ENCODE measurements at regions not wholly inside any gene's neighbourhood (a gene's known extent, or its start where the extent isn't known, plus 50 kb on each side); places are given as distances from the start of the nearest gene placed in this dataset.

DNA sequence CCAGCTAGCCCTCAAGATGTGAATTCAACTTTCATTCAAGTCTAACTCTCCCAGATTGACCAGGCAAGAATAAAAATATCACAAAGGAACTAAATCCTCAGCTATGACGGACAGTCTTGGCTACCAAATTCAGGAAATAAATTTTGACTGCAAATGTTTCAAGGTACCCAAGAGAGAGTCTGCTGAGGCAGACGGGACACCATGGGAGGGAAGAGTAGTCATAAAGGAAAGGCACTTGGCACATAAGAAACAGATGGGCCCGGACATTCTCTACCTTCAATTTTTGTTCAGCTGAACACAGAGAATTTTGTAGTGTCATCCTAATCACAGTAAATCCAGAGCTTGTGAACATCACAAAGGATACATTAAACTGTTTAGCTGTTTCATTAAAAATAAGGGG is 390.0 kb downstream of the DTWD2 start:
- H3K36me3 ChIP-seq (ENCODE audit: insufficient read depth, low read length) = no peaks in the 10 kb centered on the region
- no peak overlapping the region for H3K4me2 ChIP-seq (ENCODE audit: low read length)
- TF ChIP-seq TAF1 (IDR thresholded peaks at IDR 0.05; ENCODE audit: low read depth) (no peak), POLR2AphosphoS5 (IDR thresholded peaks at IDR 0.05) (no peak), MXI1 (conservative IDR thresholded peaks at IDR 0.05; ENCODE audit: poor library complexity, severe bottlenecking) (no peak), EP300 (conservative IDR thresholded peaks at IDR 0.05; ENCODE audit: poor library complexity, severe bottlenecking) (no peak), SMC3 (conservative IDR thresholded peaks at IDR 0.05; ENCODE audit: poor library complexity) (no peak), RAD21 (conservative IDR thresholded peaks at IDR 0.05) (no peak), EZH2 (IDR thresholded peaks at IDR 0.05; ENCODE audit: borderline replicate concordance, insufficient read depth, low read length, poor library complexity, severe bottlenecking) (no peak)
- TF ChIP-seq, protein P1, sequence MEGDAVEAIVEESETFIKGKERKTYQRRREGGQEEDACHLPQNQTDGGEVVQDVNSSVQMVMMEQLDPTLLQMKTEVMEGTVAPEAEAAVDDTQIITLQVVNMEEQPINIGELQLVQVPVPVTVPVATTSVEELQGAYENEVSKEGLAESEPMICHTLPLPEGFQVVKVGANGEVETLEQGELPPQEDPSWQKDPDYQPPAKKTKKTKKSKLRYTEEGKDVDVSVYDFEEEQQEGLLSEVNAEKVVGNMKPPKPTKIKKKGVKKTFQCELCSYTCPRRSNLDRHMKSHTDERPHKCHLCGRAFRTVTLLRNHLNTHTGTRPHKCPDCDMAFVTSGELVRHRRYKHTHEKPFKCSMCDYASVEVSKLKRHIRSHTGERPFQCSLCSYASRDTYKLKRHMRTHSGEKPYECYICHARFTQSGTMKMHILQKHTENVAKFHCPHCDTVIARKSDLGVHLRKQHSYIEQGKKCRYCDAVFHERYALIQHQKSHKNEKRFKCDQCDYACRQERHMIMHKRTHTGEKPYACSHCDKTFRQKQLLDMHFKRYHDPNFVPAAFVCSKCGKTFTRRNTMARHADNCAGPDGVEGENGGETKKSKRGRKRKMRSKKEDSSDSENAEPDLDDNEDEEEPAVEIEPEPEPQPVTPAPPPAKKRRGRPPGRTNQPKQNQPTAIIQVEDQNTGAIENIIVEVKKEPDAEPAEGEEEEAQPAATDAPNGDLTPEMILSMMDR (IDR thresholded peaks at IDR 0.05; ENCODE audit: poor library complexity, severe bottlenecking) = no peak
- TF ChIP-seq, protein P2, sequence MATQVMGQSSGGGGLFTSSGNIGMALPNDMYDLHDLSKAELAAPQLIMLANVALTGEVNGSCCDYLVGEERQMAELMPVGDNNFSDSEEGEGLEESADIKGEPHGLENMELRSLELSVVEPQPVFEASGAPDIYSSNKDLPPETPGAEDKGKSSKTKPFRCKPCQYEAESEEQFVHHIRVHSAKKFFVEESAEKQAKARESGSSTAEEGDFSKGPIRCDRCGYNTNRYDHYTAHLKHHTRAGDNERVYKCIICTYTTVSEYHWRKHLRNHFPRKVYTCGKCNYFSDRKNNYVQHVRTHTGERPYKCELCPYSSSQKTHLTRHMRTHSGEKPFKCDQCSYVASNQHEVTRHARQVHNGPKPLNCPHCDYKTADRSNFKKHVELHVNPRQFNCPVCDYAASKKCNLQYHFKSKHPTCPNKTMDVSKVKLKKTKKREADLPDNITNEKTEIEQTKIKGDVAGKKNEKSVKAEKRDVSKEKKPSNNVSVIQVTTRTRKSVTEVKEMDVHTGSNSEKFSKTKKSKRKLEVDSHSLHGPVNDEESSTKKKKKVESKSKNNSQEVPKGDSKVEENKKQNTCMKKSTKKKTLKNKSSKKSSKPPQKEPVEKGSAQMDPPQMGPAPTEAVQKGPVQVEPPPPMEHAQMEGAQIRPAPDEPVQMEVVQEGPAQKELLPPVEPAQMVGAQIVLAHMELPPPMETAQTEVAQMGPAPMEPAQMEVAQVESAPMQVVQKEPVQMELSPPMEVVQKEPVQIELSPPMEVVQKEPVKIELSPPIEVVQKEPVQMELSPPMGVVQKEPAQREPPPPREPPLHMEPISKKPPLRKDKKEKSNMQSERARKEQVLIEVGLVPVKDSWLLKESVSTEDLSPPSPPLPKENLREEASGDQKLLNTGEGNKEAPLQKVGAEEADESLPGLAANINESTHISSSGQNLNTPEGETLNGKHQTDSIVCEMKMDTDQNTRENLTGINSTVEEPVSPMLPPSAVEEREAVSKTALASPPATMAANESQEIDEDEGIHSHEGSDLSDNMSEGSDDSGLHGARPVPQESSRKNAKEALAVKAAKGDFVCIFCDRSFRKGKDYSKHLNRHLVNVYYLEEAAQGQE (IDR thresholded peaks at IDR 0.05; ENCODE audit: borderline replicate concordance) = no peak
- no peaks in the 10 kb centered on the region for H3F3A ChIP-seq (ENCODE audit: insufficient read depth, low read length, poor library complexity, severe bottlenecking)
- no peak overlapping the region for H3K27ac ChIP-seq (ENCODE audit: low read length)
- H3K9me2 ChIP-seq (ENCODE audit: insufficient read depth, low read length) = no peaks in the 10 kb centered on the region
- no peak overlapping the region for H3K4me3 ChIP-seq (ENCODE audit: low read length)
- H3K9ac ChIP-seq (ENCODE audit: low read length) = no peak overlapping the region
- no peaks in the 10 kb centered on the region for H4K20me1 ChIP-seq (ENCODE audit: insufficient read depth)
- no peaks in the 10 kb centered on the region for H3K27me3 ChIP-seq (ENCODE audit: insufficient read depth, low read depth, low read length)
- H3K9me3 ChIP-seq (ENCODE audit: low read length) = no peaks in the 10 kb centered on the region
- no peaks in the 10 kb centered on the region for H3K79me2 ChIP-seq (replicated peaks; ENCODE audit: insufficient read depth, low read length)
- no peak overlapping the region for H2AFZ ChIP-seq (ENCODE audit: low read depth, low read length)

DNA sequence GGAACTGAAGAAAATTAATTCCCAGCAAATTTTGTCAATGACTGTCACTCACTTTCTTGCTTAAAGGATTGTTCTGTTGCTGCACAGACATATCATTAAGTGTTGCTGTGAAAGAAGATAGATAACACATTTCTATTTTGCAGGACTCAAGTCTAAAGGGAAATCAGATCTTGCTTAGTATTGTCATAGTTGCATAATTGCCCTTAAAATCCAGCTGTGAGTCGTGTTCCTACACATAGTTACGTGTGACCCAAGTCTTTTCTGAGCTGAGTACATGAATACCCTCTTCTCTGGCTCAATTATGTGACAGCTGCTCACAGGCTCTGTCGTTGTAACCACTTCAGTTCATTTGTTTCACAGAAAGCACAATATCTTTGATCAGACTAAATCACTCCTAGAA is 390.8 kb downstream of the DTWD2 start:
- H3K9ac ChIP-seq (ENCODE audit: low read length) = no peak overlapping the region
- TF ChIP-seq POLR2AphosphoS5 (IDR thresholded peaks at IDR 0.05) = peak; percentile 83
- no peak for TF ChIP-seq SMC3 (conservative IDR thresholded peaks at IDR 0.05; ENCODE audit: poor library complexity)
- TF ChIP-seq EP300 (conservative IDR thresholded peaks at IDR 0.05; ENCODE audit: poor library complexity, severe bottlenecking) = peak; percentile 87
- no peaks in the 10 kb centered on the region for H3K9me2 ChIP-seq (ENCODE audit: insufficient read depth, low read length)
- H3K27ac ChIP-seq (ENCODE audit: low read length) = no peak overlapping the region
- no peaks in the 10 kb centered on the region for H3F3A ChIP-seq (ENCODE audit: insufficient read depth, low read length, poor library complexity, severe bottlenecking)
- no peaks in the 10 kb centered on the region for H3K9me3 ChIP-seq (ENCODE audit: low read length)
- no peaks in the 10 kb centered on the region for H4K20me1 ChIP-seq (ENCODE audit: insufficient read depth)
- H3K4me3 ChIP-seq (ENCODE audit: low read length) = peak overlapping the region; percentile 11
- no peaks in the 10 kb centered on the region for H3K79me2 ChIP-seq (replicated peaks; ENCODE audit: insufficient read depth, low read length)
- H3K4me2 ChIP-seq (ENCODE audit: low read length) = no peak overlapping the region
- no peaks in the 10 kb centered on the region for H3K36me3 ChIP-seq (ENCODE audit: insufficient read depth, low read length)
- no peak overlapping the region for H2AFZ ChIP-seq (ENCODE audit: low read depth, low read length)
- H3K27me3 ChIP-seq (ENCODE audit: insufficient read depth, low read depth, low read length) = no peaks in the 10 kb centered on the region

DNA sequence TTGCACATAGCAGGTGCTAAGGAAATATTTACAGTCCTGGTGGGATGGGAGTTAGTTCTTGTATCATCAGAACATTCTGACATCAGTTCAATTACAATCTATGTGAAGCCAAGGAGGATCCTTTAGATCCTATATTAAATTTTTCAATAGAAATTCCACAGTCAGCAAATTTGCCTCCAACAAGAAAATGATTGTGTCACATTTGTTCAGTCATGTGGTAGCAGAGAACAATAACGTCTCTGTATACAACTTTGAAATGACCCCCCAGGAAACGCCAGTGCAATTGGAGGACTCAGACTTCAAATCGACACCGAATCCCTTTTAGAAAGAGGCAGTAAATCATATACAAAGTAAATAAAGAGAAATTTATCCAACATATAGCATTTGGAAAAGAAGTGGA is 392.1 kb downstream of the DTWD2 start:
- Histone ChIP-seq H3K79me2 (replicated peaks; ENCODE audit: insufficient read depth, low read length) (no peaks in the 10 kb centered on the region), H3K4me3 (ENCODE audit: low read length) (no peak overlapping the region), H3K36me3 (ENCODE audit: insufficient read depth, low read length) (no peaks in the 10 kb centered on the region), H3K9me2 (ENCODE audit: insufficient read depth, low read length) (no peaks in the 10 kb centered on the region), H3F3A (ENCODE audit: insufficient read depth, low read length, poor library complexity, severe bottlenecking) (no peaks in the 10 kb centered on the region), H2AFZ (ENCODE audit: low read depth, low read length) (no peak overlapping the region), H3K9me3 (ENCODE audit: low read length) (no peaks in the 10 kb centered on the region), H3K9ac (ENCODE audit: low read length) (no peak overlapping the region), H3K27me3 (ENCODE audit: insufficient read depth, low read depth, low read length) (no peaks in the 10 kb centered on the region), H3K4me2 (ENCODE audit: low read length) (no peak overlapping the region), H3K27ac (ENCODE audit: low read length) (no peak overlapping the region), H4K20me1 (ENCODE audit: insufficient read depth) (no peaks in the 10 kb centered on the region)
- TF ChIP-seq EP300 (conservative IDR thresholded peaks at IDR 0.05; ENCODE audit: poor library complexity, severe bottlenecking) (no peak), POLR2AphosphoS5 (IDR thresholded peaks at IDR 0.05) (no peak), MXI1 (conservative IDR thresholded peaks at IDR 0.05; ENCODE audit: poor library complexity, severe bottlenecking) (no peak), SMC3 (conservative IDR thresholded peaks at IDR 0.05; ENCODE audit: poor library complexity) (no peak), RAD21 (conservative IDR thresholded peaks at IDR 0.05) (no peak)
- TF ChIP-seq, protein P2 (IDR thresholded peaks at IDR 0.05; ENCODE audit: borderline replicate concordance) = no peak
- TF ChIP-seq, protein P1 (IDR thresholded peaks at IDR 0.05; ENCODE audit: poor library complexity, severe bottlenecking) = no peak
